Fibroblast of skin of abdomen (primary cell): ENCODE measurements at regions not wholly inside any gene's neighbourhood (a gene's known extent, or its start where the extent isn't known, plus 50 kb on each side); places are given as distances from the start of the nearest gene placed in this dataset.
"Not testable (repeated sequence)": the region's sequence is repeated elsewhere in the genome, so short reads cannot be mapped to it uniquely, and the experiment has no call there.

Source experiments
- DNase-seq: peaks from one replicate; pipeline ENCODE4 v3.0.0-alpha.2; 2013

- DNase-seq, result no peak
These were observed 252.3 kb downstream of the ABCC12 start for GRCh38 chr16:47903470-47903869.

- not testable (repeated sequence) for DNase-seq
These were observed 258.7 kb downstream of the ABCC12 start for GRCh38 chr16:47897105-47897504.

- DNase-seq, result no peak
These were observed 260.6 kb downstream of the ABCC12 start for GRCh38 chr16:47895146-47895545.

GRCh38 chr16:47892999-47893398 is 262.8 kb downstream of the ABCC12 start:
- DNase-seq, result no peak

- DNase-seq, result no peak
These were observed 267.1 kb downstream of the ABCC12 start for GRCh38 chr16:47888734-47889133.

- peak; percentile 57 for DNase-seq
These were observed 267.7 kb downstream of the ABCC12 start for GRCh38 chr16:47888142-47888541.

GRCh38 chr16:47887496-47887895 is 268.3 kb downstream of the ABCC12 start:
- DNase-seq, result peak; percentile 37

- DNase-seq, result peak; percentile 48
These were observed 269.0 kb downstream of the ABCC12 start for GRCh38 chr16:47886631-47887415.

- no peak for DNase-seq
These were observed 269.7 kb downstream of the ABCC12 start for GRCh38 chr16:47886139-47886538.

GRCh38 chr16:47885489-47885888 is 270.3 kb downstream of the ABCC12 start:
- DNase-seq, result no peak

GRCh38 chr16:47884116-47884725 is 271.6 kb downstream of the ABCC12 start:
- no peak for DNase-seq

- no peak for DNase-seq
These were observed 274.2 kb downstream of the ABCC12 start for GRCh38 chr16:47881574-47881973.

GRCh38 chr16:47880653-47881052 is 275.1 kb downstream of the ABCC12 start:
- DNase-seq, result no peak

GRCh38 chr16:47877166-47877565 is 278.6 kb downstream of the ABCC12 start:
- no peak for DNase-seq

GRCh38 chr16:47876511-47876910 is 279.3 kb downstream of the ABCC12 start:
- DNase-seq, result no peak

- DNase-seq, result no peak
These were observed 282.4 kb downstream of the ABCC12 start for GRCh38 chr16:47873434-47873833.

- DNase-seq, result no peak
These were observed 283.6 kb downstream of the ABCC12 start for GRCh38 chr16:47872225-47872624.

- no peak for DNase-seq
These were observed 289.4 kb downstream of the ABCC12 start for GRCh38 chr16:47866423-47866822.

- DNase-seq, result no peak
These were observed 290.4 kb downstream of the ABCC12 start for GRCh38 chr16:47865337-47865855.

GRCh38 chr16:47864262-47864661 is 291.5 kb downstream of the ABCC12 start:
- not testable (repeated sequence) for DNase-seq

- no peak for DNase-seq
These were observed 293.8 kb downstream of the ABCC12 start for GRCh38 chr16:47861999-47862398.

- no peak for DNase-seq
These were observed 297.3 kb downstream of the ABCC12 start for GRCh38 chr16:47858333-47858982.

- no peak for DNase-seq
These were observed 300.4 kb downstream of the ABCC12 start for GRCh38 chr16:47855431-47855830.

GRCh38 chr16:47854737-47855136 is 301.1 kb downstream of the ABCC12 start:
- no peak for DNase-seq
